HG02884 (cell line): ENCODE measurements at regions not wholly inside any gene's neighbourhood (a gene's known extent, or its start where the extent isn't known, plus 50 kb on each side); places are given as distances from the start of the nearest gene placed in this dataset.

Experiments used
- ATAC-seq: cut with Tn5 transposase; IDR thresholded peaks from one replicate; pipeline ENCODE4 v1.9.1; 2021; ENCODE audit warnings: mild to moderate bottlenecking, moderate library complexity; ENCODE audit not compliant: unreplicated experiment

DNA sequence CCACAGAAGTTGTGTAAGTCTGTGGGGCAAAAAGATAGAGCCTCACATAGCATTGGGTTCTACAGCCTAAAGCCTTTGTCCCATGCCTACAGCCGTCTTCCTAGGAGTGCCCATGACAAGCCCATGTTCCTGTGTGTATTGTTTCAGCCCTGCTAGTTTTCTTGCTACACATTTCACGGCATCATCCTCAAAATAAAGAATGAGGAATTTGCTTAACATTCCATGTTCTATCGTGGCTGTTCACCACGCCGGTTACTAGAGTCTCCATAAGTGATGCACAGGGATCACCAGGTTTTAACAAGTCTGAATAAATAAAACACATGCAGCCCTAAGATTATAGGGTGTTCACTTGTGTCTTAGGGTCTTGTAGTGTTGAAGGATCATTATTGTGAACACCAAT, 87.4 kb upstream of the NGF start:
- no peak for ATAC-seq

DNA sequence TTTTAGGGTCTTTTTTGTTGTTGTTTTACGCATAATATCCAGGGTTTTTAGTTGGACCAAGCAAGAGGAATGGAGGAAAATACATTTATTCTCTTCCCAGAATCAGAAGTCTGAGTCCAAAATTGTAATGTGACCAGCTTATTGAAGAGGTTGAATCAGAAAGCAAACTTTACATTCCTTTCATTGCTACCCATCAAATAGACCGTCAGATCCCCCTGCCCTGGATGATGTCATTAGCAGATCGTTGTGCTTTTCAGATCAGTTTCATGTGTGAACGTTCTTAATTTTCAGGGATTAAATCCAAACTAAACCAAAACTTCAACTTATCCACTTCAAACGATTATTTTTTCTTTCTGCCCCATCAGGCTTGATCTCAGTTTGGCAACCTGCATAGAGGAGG, 85.7 kb upstream of the NGF start:
- ATAC-seq: no peak

DNA sequence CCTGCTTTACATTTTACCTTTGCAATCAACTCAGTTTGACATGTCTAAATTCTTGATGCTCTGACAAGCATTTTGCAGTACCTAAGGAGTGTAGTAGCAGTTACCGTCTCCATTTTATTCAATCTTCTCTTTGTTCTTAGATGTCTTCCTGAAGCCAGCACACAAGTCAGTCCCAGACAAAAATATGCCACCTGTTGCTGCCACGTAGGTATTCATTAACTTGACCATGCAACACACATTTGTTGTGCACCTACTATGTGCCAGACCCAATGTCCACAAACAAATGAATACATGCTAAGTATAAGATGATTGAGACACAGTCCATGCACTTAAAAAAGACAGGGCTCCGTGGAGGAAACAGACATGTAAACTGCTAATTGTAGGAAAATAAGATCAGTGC, 81.5 kb upstream of the NGF start:
- no peak for ATAC-seq

DNA sequence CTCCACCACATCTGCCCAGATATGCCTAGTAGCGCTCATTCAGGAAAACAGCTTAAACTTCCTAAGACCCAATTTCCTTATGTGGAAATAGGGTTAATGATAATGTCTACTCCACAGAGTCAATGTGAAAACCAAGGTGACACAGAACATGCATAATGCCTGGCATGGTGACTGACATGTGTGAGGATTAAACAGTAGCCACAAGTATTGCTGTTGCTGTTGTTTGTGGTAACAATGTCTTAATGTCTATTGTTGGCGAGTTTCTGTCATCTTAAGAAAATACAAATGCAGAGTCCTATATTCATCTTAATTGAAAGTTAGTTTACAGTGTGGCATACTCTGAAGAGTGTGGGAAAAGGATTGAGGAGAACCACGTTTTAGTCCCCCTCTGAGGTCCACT, 75.6 kb upstream of the NGF start:
- ATAC-seq: no peak

DNA sequence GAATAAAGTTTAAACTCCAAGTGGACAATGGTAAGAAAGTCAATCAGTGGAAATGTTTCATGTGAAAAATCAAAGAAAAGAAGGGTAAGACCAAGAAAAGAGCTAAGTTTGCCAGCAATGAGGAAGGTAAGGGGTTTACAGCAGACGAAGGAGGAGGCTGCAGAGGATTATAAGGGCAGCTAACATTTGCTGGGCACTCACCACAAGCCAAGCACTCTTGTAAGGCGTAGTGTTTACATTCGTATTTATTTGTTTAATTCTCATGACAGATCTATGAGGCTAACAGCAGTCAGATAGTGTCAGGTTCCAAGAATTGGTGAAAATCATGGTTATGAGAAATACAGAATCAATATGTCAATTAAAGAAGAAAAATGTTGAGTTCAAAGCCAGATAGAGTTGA, 75.2 kb upstream of the NGF start:
- ATAC-seq: no peak

DNA sequence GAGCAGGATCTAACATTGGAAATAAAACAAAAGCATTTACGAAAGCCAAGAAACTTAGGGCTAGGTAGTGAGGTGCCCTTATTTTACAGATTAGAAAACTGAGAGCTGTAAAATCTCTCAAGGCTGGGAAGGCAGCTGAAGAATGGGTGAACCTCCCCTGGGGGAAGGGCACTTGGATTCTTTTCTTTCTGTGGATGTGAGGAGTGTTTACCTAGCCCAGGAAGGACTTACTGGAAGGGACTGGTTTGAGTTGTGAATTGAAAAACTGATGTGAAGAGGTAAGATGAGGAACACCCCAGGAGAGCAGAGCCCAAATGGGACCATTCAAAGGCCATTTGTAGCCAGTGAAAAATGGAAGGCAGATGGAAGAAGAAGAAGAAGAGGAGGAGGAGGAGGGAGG, 74.7 kb upstream of the NGF start:
- ATAC-seq: no peak

DNA sequence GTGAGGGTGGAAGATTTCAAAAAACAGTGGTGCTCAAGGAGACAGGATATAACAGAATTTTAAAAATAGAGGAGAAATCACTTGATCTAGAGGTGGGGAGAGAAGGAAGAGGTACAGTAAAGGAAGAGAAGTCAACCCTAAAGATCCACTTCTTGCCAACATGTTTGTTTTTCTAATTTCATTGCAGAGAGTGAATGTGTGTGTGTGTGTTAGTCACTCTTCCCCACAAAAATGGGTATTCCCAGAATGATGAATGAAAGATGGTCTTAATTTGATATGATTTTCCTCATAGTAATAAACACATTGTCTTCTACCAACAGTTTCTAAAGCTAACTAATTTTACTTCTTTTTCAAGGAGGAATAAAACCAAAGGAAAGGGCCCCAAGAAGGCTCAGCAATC, 74.2 kb upstream of the NGF start:
- ATAC-seq: no peak

DNA sequence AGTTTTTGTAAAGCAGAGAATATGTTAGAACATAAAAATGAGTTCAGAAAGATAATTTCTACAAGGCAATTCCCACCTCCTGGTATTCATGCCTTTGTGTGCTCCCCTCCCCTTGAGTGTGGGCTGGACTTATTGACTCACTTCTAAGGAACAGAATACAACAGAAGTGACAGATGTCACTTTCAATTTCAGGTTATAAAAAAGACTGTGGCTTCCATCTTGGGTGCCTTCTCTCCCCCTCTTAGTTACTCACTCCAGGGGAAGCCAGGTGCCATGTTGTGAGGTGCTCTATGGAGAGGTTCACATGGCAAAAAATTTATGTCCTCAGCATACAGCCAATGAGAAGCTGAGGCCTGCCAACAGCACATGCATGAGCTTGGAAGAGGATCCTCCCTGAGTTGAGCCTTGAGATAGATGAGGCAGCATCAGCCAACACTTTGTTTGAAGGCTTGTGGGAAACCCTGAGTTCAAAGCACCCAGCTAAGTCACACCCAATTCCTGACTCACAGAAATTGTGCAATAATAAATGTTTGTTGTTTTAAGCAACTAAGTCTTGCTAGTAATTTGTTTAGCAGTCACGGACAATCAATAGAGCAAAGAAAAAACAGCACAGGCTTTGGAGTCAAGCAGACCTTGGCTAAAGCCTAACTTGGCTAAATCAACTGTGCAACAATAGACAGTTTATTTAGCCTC, 73.5 kb upstream of the NGF start:
- no peak for ATAC-seq

DNA sequence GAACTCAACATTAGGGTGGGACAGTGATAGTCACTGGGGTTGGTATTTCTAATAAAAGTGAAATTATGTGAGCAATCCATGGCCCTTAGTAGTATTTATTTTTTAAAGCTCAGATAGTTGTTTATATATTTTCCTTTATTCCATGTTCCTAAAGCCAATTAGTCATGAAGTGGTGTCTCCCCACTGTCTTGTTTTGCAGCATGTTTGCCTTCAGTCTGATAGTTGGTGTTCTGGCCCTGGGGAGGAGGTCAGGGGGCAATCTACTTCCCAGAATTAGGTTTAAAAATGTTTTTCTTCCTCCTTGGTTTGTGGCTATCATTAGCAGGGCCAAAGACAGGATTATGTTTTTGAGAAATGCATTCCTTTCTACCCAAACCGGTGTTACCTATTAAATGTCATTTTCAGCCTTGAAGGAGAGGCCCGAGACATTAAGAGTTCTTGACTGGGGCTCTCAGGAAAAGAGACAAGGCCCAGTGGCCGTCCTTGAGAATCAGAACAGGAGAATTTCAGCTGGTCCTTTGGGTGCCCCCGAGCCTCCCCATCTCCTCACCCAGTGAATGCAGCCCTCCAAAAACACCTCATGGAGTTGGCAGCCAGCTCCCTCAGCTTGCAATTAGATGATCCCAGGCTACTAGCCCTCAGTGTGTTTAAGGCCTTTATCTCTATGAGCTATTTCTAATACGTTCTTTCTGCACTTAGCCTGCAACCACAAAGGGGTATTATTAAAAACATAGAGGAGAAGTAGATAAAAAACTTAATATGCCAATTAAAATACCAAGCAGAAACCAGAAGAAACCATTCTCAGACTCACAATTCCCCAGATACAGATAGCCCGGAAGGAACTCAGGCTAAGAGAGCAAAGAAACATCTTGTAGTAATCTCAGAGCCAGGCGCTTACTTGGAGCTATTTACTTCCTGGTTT, 71.3 kb upstream of the NGF start:
- ATAC-seq: no peak

DNA sequence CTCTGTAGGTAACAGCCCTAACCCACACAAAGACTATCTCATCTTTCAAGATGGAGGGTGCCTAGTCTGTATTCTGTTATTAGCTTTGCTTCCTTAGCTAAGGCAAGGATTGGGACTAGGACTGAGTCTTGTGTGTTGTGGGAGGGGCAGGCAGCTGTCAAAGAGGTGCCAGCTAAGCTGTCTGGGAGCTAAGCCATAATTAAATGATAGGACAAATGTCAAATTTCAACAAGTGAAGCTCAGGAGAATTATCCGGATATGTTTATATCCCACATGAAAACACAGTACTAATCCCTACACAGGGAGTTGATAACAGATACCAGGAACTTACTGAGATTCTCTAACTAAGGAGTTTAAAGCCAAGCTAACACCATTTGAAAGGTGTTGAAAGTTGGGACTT, 70.5 kb upstream of the NGF start:
- ATAC-seq: no peak

DNA sequence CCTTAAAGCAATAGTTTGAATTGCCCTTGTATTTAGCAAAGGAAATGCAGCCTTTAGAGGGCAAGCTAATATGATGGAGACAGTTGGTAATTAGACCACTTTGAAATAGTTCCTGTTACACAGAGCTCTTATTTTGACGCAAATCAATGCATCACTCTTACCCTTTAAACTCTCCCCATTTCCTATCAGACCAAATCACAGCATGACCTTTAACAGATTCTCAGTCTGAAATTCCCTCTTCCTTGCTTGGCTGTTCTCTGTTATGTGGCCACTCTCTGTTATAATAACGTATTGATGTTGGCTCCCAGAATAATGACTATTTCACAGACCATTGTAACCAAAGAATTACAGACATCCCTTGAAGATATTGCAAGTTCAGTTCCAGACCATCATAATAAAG, 66.9 kb upstream of the NGF start:
- ATAC-seq: no peak

DNA sequence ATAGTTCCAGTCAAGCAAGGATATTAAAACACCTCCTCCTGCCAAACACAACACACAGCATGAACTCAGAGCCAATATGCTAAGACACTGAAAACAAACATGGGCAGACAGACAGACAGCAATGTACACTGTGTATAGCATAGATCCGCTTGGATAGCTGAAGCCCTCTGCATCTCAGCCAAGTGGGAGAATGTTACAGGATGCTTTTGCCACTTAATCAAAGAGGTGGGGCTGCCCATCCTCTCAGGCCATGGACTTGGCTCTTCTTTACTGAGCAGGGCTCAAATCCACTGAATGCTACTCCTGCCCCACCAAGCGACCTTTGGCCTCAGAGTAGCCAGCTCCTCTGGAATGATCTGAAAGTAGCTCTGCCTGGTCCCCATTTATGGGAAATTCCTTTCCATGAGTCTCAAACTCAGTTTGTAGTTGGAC, 64.7 kb upstream of the NGF start:
- no peak for ATAC-seq

DNA sequence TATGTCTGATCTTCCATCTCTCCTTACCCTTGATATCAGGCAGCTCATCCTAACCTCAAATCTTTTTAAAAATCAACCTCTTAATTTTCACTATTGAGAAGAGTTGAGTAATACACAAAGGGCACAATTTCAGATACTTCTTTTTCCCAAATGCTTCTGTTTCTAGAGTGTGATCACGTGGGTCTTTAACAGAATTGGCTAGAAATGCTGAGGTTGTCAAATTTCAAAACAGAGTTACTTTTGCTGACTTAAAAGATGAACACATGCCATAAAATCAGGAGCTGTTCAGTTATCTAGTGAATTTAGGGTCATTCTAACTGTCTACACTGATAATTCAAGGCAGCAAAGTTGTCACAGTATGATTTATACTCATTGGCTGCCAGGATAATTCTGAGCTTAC, 63.6 kb upstream of the NGF start:
- no peak for ATAC-seq

DNA sequence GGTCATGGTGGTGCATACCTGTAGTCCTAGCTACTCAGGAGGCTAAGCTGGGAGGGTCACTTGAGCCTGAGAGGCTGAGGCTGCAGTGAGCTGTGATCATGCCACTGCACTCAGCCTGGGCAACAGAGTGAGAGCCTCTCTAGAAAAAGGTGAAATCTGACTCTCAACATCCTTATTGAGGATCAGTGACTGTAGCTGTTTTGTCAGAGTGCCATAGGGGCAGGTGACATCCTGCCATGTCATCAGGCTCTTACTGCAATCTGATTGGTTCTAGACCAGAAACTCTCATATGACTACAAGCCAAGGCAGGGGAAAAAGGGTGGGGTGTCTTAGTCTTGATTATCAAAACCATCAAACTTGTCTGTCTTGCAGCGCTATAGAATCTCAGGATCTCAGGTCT, 62.8 kb upstream of the NGF start:
- ATAC-seq: no peak

DNA sequence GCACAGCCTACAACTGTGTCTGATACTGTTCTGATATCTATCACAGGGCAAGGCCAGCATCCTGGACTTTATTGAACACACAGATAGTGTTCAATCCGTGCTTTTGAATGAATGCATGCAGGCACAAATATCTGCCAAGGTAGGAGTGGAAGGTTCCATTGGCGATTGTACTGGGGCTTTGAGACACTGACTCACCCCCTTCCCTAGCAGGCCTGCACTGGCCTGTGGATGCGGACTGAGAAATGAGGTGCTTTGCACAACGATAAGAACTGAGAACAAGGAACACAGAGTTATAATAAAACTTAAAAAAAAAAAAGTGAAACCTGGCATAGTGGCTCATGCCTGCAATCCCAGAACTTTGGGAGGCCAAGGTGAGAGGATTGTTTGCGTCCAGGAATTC, 62.4 kb upstream of the NGF start:
- ATAC-seq: no peak

DNA sequence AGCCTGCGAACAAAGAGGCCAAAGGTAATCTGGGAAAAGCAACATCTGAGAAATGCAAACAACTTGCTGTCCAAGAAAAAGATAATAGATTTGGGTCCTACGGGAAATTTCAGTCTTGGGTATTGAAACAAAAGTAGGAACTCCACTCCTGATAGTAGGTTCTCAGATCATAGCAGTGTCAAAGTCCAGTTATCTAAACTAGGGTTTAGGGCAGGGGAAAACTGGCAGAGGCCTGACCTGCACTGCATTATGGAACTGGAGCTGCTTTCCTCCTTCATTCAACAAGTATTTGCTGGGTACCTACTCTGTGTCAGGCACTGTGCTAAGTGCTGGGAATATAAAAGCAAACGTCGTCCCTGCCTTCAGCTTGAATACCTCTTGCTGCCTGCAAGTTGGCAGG, 60.7 kb upstream of the NGF start:
- ATAC-seq: no peak
